Spleen (tissue), 11 donors: ENCODE measurements at regions not wholly inside any gene's neighbourhood (a gene's known extent, or its start where the extent isn't known, plus 50 kb on each side); places are given as distances from the start of the nearest gene placed in this dataset.

Source experiments
- DNase-seq: peaks from one replicate; pipeline ENCODE4 v3.0.0-alpha.2; 2020
- H3K27ac ChIP-seq, 8 donors: fragments of 200-600 bp; sonication (generic) in 7 of 8; 1 replicate in 4 of 8; 2 replicates in 4 of 8; pipeline versions ENCODE4 v1.5.0 to v1.8.0; 2016 to 2021; ENCODE audit warnings: inconsistent platforms in 4 of 8, mild to moderate bottlenecking in 4 of 8, moderate library complexity in 1 of 8
- H3K27me3 ChIP-seq, 7 donors: fragments of 200-600 bp; sonication (generic) in 6 of 7; replicated peaks in 1 of 7; 1 replicate in 4 of 7; 2 replicates in 3 of 7; pipeline versions ENCODE4 v1.5.0 to v1.8.0; 2016 to 2021; ENCODE audit warnings: inconsistent platforms in 3 of 7, mild to moderate bottlenecking in 1 of 7
- H3K36me3 ChIP-seq, 6 donors: fragments of 200-600 bp; sonication (generic) in 5 of 6; 1 replicate in 4 of 6; 2 replicates in 2 of 6; pipeline versions ENCODE4 v1.5.0 to v1.8.0; 2016 to 2021; ENCODE audit warnings: inconsistent platforms in 2 of 6
- H3K4me1 ChIP-seq, 6 donors: fragments of 200-600 bp; sonication (generic) in 5 of 6; 1 replicate in 3 of 6; 2 replicates in 3 of 6; pipeline versions ENCODE4 v1.5.0 to v1.8.0; 2016 to 2021; ENCODE audit warnings: inconsistent platforms in 3 of 6
- H3K4me3 ChIP-seq, 8 donors: fragments of 200-600 bp; sonication (generic) in 7 of 8; 1 replicate in 4 of 8; 2 replicates in 4 of 8; pipeline versions ENCODE4 v1.5.0 to v1.8.0; 2016 to 2021; ENCODE audit warnings: inconsistent platforms in 4 of 8, mild to moderate bottlenecking in 4 of 8, moderate library complexity in 2 of 8
- H3K9me3 ChIP-seq, 8 donors: fragments of 200-600 bp; sonication (generic) in 7 of 8; 1 replicate in 4 of 8; 2 replicates in 4 of 8; pipeline versions ENCODE4 v1.5.0 to v1.8.0; 2016 to 2021; ENCODE audit warnings: inconsistent platforms in 4 of 8
- CTCF ChIP-seq, 11 experiments: fragments of 200-600 bp in 7 of 11; fragments of 450-650 bp in 4 of 11; sonication (generic) in 4 of 11; IDR thresholded peaks in 8 of 11; conservative IDR thresholded peaks in 3 of 11; 1 replicate in 7 of 11; 2 replicates in 4 of 11; pipeline versions ENCODE4 v1.4.0 to v1.8.0; 2016 to 2021; ENCODE audit warnings: antibody characterized with exemption in 11 of 11, inconsistent platforms in 4 of 11, mild to moderate bottlenecking in 1 of 11
- POLR2A ChIP-seq, 3 donors: fragments of 450-650 bp; IDR thresholded peaks; one replicate each; pipeline ENCODE4 v1.5.1; 2017; ENCODE audit warnings: antibody characterized with exemption in 3 of 3, mild to moderate bottlenecking in 1 of 3
- POLR2AphosphoS5 ChIP-seq, 3 donors: sonication (generic); formaldehyde crosslinking; IDR thresholded peaks; one replicate each; pipeline ENCODE4 v1.5.1; 2017; ENCODE audit warnings: antibody characterized with exemption in 3 of 3
- WGBS, 5 donors: extraction: QIAGEN DNeasy Blood & Tissue Kit in 3 of 5; methylation state at CpG; one replicate each; pipeline versions ENCODE4 v1.1.5 to v1.1.7; 2013 to 2018; 5-methylcytosine and 5-hydroxymethylcytosine counted together
- intact Hi-C: fragments of 100-400 bp; cut with DNase I; formaldehyde crosslinking; loops from one replicate; pipeline ENCODE4 v1.15.0; 2023; ENCODE audit warnings: low total_unique reads
- donor health status: healthy with polysubstance abuse.
- donor health status: DM: no; HTN: no; CAD: no; lungs with moderate emphysema.
- donor health status: DM: no; HTN: no; CAD: no.
- donor health status: Bipolar disorder and iron deficiency.
- donor health status: healthy.
- donor health status: DM: no; HTN: no; CAD: no.
- donor health status: DM: yes; HTN: yes; CAD: no.

- no peaks in the 10 kb centered on the region for H3K4me1 ChIP-seq
- no peak for TF ChIP-seq CTCF (IDR thresholded peaks at IDR 0.05 in 8 of 11, conservative IDR thresholded peaks at IDR 0.05 in 3 of 11)
- TF ChIP-seq POLR2AphosphoS5 (IDR thresholded peaks at IDR 0.05), result no peak
- TF ChIP-seq POLR2A (IDR thresholded peaks at IDR 0.05), result no peak
- intact Hi-C loops, result no loop called here
- H3K4me3 ChIP-seq, result no peak overlapping the region
- H3K9me3 ChIP-seq, result no peaks in the 10 kb centered on the region
- no peaks in the 10 kb centered on the region for H3K36me3 ChIP-seq
- no peaks in the 10 kb centered on the region for H3K27me3 ChIP-seq
- no peak overlapping the region for H3K27ac ChIP-seq
- DNase-seq, result no peak
- 79 to 87% (median 82%) methylated on average over 1 of the region's 1 CpG for WGBS, 5 donors
Observed at GRCh38 chr10:59108296-59108870, 68.1 kb upstream of the PHYHIPL start.

- TF ChIP-seq POLR2AphosphoS5 (IDR thresholded peaks at IDR 0.05), result no peak
- TF ChIP-seq POLR2A (IDR thresholded peaks at IDR 0.05), result no peak
- TF ChIP-seq CTCF (IDR thresholded peaks at IDR 0.05 in 8 of 11, conservative IDR thresholded peaks at IDR 0.05 in 3 of 11), result no peak
- H3K27me3 ChIP-seq, result no peaks in the 10 kb centered on the region
- no peaks in the 10 kb centered on the region for H3K36me3 ChIP-seq
- no peaks in the 10 kb centered on the region for H3K4me1 ChIP-seq
- intact Hi-C loops, result no loop called here
- no peak overlapping the region for H3K27ac ChIP-seq
- no peaks in the 10 kb centered on the region for H3K9me3 ChIP-seq
- H3K4me3 ChIP-seq, result no peak overlapping the region
- no peak for DNase-seq
- 23 to 68% (median 35%) methylated on average over 1 of the region's 1 CpG for WGBS, 5 donors
Observed at GRCh38 chr10:59108886-59109288, 67.6 kb upstream of the PHYHIPL start.

- no peak for DNase-seq
- 67 to 84% (median 77%) methylated on average over 2 of the region's 2 CpGs for WGBS, 5 donors
- Histone ChIP-seq H3K36me3 (no peaks in the 10 kb centered on the region), H3K27ac (no peak overlapping the region), H3K4me3 (no peak overlapping the region), H3K4me1 (no peaks in the 10 kb centered on the region), H3K9me3 (no peaks in the 10 kb centered on the region), H3K27me3 (no peaks in the 10 kb centered on the region)
- TF ChIP-seq POLR2AphosphoS5 (IDR thresholded peaks at IDR 0.05) (no peak), POLR2A (IDR thresholded peaks at IDR 0.05) (no peak), CTCF (IDR thresholded peaks at IDR 0.05 in 8 of 11, conservative IDR thresholded peaks at IDR 0.05 in 3 of 11) (no peak)
- intact Hi-C loops, result no loop called here
Observed at GRCh38 chr10:59109826-59110225, 66.6 kb upstream of the PHYHIPL start.

- TF ChIP-seq POLR2AphosphoS5 (IDR thresholded peaks at IDR 0.05) (no peak), POLR2A (IDR thresholded peaks at IDR 0.05) (no peak), CTCF (IDR thresholded peaks at IDR 0.05 in 8 of 11, conservative IDR thresholded peaks at IDR 0.05 in 3 of 11) (no peak)
- Histone ChIP-seq H3K9me3 (peaks cover 0 to 5% (median 0%) of the 10 kb centered on the region in 8 donors), H3K36me3 (no peaks in the 10 kb centered on the region), H3K4me1 (no peaks in the 10 kb centered on the region), H3K4me3 (no peak overlapping the region), H3K27me3 (no peaks in the 10 kb centered on the region), H3K27ac (no peak overlapping the region)
- WGBS, 5 donors, result 75 to 90% (median 86%) methylated on average over 3 of the region's 3 CpGs
- DNase-seq, result no peak
- intact Hi-C loops, result no loop called here
Observed at GRCh38 chr10:59124187-59124586, 52.3 kb upstream of the PHYHIPL start.
